Choroid plexus epithelial cell (primary cell): ENCODE measurements at regions not wholly inside any gene's neighbourhood (a gene's known extent, or its start where the extent isn't known, plus 50 kb on each side); places are given as distances from the start of the nearest gene placed in this dataset.

Experiments
- DNase-seq: peaks from one replicate; pipeline ENCODE4 v3.0.0-alpha.2; 2010; ENCODE audit warnings: low read depth
- H3K4me3 ChIP-seq: 2 replicates; pipeline ENCODE4 v1.5.1; 2011; ENCODE audit warnings: low read depth, mild to moderate bottlenecking, control low read depth, low read length, moderate library complexity
- CTCF ChIP-seq: conservative IDR thresholded peaks from 2 replicates; pipeline ENCODE4 v1.5.1; 2011; ENCODE audit warnings: low read depth, mild to moderate bottlenecking, control low read depth, inconsistent platforms, low read length, moderate library complexity

GRCh38 chr15:62737551-62737950, 305.0 kb upstream of the TPM1 start:
- DNase-seq, result no peak
- no peak for TF ChIP-seq CTCF
- H3K4me3 ChIP-seq, result no peak overlapping the region

DNA sequence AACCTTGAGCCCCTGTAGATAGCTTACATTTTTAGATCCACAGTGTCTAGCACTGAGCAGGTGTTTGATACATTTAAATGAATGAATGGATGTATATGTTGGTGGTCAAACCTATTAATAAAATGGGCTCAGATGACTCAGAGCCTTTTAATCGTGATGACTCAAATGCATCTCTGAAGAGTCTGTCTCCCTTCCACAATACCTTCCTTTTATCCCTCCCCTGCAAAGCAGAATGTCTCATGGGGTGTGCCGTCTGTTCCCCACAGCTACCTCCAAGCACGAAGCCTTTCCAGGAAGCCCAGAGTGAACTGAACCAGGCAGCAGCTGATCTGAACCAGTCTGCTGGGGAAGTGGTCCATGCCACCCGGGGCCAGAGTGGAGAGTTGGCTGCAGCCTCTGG, 303.5 kb upstream of the TPM1 start:
- no peak for TF ChIP-seq CTCF
- no peak overlapping the region for H3K4me3 ChIP-seq
- DNase-seq, result no peak

- no peak for DNase-seq
- H3K4me3 ChIP-seq, result no peak overlapping the region
- no peak for TF ChIP-seq CTCF
Measured at GRCh38 chr15:62739507-62739906, 303.0 kb upstream of the TPM1 start.

GRCh38 chr15:62740141-62741004, 302.2 kb upstream of the TPM1 start:
- TF ChIP-seq CTCF, result no peak
- DNase-seq, result no peak
- H3K4me3 ChIP-seq, result no peak overlapping the region

- H3K4me3 ChIP-seq, result no peak overlapping the region
- no peak for TF ChIP-seq CTCF
Measured at GRCh38 chr15:62741106-62741505, 301.4 kb upstream of the TPM1 start.

DNA sequence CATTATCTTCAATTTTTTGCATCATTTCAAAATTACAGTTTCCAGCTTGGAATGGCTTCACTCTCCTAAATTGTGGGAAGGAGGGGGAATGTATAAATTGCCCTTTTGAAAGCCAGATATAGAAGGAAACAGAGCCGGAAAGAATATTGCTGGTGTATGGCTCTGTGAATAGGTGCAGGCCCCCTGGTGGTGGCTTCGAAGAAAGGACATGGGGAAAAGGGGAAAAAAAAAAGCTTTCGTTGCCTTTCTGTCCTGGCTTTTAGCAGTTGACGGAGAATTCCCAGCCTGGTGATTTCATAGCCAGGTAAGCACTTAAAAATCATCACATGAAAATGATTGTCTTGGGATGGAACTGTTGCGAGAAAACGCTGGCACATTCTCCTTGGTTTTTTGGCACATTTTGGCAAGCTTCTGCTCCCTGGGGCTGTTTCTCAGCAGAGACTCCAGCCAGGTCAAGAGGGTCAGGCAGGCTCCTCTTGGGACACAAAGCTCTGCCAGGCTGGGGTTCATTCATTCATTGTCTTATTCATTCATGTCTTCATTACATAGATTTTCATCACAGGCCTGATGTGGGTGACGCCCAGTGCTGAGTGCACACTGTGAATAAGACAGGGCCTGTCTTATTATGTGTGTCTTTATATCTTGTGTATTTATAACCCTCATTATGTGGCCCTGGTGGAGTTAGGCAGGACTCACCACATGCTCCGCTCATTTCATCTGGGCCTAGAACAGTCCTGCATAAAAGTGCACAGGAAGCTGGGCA, 300.0 kb upstream of the TPM1 start:
- TF ChIP-seq CTCF, result peak; percentile 88
- DNase-seq, result peak; percentile 86
- peak overlapping the region; percentile 35 for H3K4me3 ChIP-seq

More at GRCh38 chr15:62741106-62741505, 301.4 kb upstream of the TPM1 start:
- no peak for DNase-seq
